ENCODE measurements at regions not wholly inside any gene's neighbourhood (a gene's known extent, or its start where the extent isn't known, plus 50 kb on each side); places are given as distances from the start of the nearest gene placed in this dataset.

GRCh38 chr5:125461641-125462072 is 715.2 kb upstream of the ZNF608 start:
- no peak for TF ChIP-seq CTCF (IDR thresholded peaks at IDR 0.05; ENCODE audit: low read depth, low read length, missing control alignments)
- in situ Hi-C loops (cut with HindIII; ENCODE audit: low sequenced_read_pairs) = no loop called here
- no peak for DNase-seq (ENCODE audit: low read depth)
- no peak overlapping the region for H3K4me3 ChIP-seq (ENCODE audit: low read depth, low read length)

GRCh38 chr5:125463466-125464092 is 717.1 kb upstream of the ZNF608 start:
- no peak overlapping the region for H3K4me3 ChIP-seq (ENCODE audit: low read depth, low read length)
- TF ChIP-seq CTCF (IDR thresholded peaks at IDR 0.05; ENCODE audit: low read depth, low read length, missing control alignments) = no peak
- in situ Hi-C loops (cut with HindIII; ENCODE audit: low sequenced_read_pairs) = no loop called here
- peak; percentile 40 for DNase-seq (ENCODE audit: low read depth)

GRCh38 chr5:125464847-125465432 is 718.5 kb upstream of the ZNF608 start:
- no peak overlapping the region for H3K4me3 ChIP-seq (ENCODE audit: low read depth, low read length)
- DNase-seq (ENCODE audit: low read depth) = no peak
- TF ChIP-seq CTCF (IDR thresholded peaks at IDR 0.05; ENCODE audit: low read depth, low read length, missing control alignments) = no peak
- in situ Hi-C loops (cut with HindIII; ENCODE audit: low sequenced_read_pairs) = no loop called here

GRCh38 chr5:125465703-125466102 is 719.3 kb upstream of the ZNF608 start:
- no peak overlapping the region for H3K4me3 ChIP-seq (ENCODE audit: low read depth, low read length)
- no peak for TF ChIP-seq CTCF (IDR thresholded peaks at IDR 0.05; ENCODE audit: low read depth, low read length, missing control alignments)
- no peak for DNase-seq (ENCODE audit: low read depth)
- in situ Hi-C loops (cut with HindIII; ENCODE audit: low sequenced_read_pairs) = no loop called here

GRCh38 chr5:125467222-125467621 is 720.8 kb upstream of the ZNF608 start:
- H3K4me3 ChIP-seq (ENCODE audit: low read depth, low read length) = no peak overlapping the region
- no peak for TF ChIP-seq CTCF (IDR thresholded peaks at IDR 0.05; ENCODE audit: low read depth, low read length, missing control alignments)
- in situ Hi-C loops (cut with HindIII; ENCODE audit: low sequenced_read_pairs) = no loop called here
- no peak for DNase-seq (ENCODE audit: low read depth)

- in situ Hi-C loops (cut with HindIII; ENCODE audit: low sequenced_read_pairs) = no loop called here
- no peak for DNase-seq (ENCODE audit: low read depth)
- no peak for TF ChIP-seq CTCF (IDR thresholded peaks at IDR 0.05; ENCODE audit: low read depth, low read length, missing control alignments)
- H3K4me3 ChIP-seq (ENCODE audit: low read depth, low read length) = no peak overlapping the region
Observed at GRCh38 chr5:125470280-125470902, 724.0 kb upstream of the ZNF608 start.
